HG03457 (cell line): ENCODE measurements at regions not wholly inside any gene's neighbourhood (a gene's known extent, or its start where the extent isn't known, plus 50 kb on each side); places are given as distances from the start of the nearest gene placed in this dataset.

ENCODE experiments used
- ATAC-seq: cut with Tn5 transposase; IDR thresholded peaks from one replicate; pipeline ENCODE4 v1.9.1; 2021; ENCODE audit warnings: moderate number of reproducible peaks; ENCODE audit not compliant: unreplicated experiment

DNA sequence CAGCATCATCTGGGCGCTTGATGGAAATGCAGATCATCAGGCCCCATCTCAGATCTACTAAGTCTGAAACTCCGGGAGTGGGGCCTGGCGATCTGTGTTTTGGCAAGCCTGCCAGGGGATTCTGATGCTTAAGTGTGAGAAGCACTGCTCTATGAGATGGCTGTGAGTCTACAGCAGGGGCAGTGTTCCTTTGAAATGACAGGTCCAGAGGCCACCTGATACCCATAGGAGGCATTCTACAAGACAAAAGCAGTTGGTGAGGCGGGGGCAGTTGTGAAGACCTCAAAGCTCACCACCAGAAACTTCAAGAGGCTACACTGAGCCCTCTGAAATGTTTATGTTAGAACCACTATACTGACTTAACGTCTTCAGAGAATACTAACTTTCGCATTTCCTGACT is 86.9 kb upstream of the SPATA31D4 start:
- ATAC-seq: no peak

GRCh38 chr9:81844131-81844567 is 84.1 kb upstream of the SPATA31D4 start:
- ATAC-seq: no peak

DNA sequence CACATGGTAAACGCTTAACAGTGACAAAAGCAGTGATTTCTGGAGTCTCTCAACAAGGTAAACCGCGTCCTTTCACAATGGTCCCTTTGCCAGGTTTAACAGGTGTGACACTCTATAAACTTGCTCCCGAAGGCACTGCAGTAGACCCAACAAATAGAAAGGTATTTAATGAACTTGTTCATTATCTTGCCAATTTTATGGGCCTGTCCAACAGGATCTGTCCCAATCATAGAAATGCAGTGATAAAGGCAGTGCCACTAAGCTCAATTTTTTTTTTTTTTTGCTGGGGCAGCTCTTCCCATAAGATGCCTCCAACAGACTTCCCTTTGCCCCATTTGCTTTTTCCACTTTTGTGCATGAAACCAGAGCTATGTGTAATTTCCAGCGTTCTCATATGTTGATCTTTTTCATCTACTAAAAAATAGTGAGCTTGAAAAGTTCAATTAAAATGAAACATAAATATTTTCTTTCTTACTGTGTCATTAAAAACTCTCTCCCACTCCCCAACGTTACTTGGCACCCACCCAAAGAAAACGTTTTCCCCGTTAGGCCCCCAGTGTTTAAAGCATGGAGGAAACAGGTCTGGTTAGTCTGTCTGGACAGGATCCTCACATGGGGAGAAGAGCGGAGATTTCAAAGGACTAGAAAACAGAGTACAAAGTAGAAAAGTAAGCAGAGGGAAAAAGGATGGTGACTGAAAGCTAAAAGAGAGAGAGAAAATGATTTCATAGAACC is 80.9 kb upstream of the SPATA31D4 start:
- no peak for ATAC-seq

DNA sequence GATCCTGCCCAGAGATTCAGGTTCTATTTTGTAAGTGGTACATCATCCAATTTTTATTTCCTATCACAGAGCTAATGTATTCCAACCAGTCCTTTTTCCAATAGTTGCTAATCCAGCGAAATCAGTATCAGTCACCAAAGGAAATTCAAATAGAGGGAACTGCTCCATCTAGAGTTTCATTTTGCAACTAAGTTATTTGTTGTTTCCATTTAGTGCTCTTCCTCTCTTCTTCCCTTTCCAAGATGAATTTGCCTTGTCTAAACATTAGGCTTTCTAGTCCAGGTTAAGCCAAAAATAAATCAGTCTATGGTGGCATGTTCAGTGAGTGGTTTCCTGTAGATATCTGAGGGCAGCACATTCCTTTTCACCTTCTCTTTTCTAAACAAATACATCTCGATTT is 79.8 kb upstream of the SPATA31D4 start:
- ATAC-seq: no peak

- ATAC-seq: no peak
Observed at GRCh38 chr9:81849631-81850259, 78.5 kb upstream of the SPATA31D4 start.

DNA sequence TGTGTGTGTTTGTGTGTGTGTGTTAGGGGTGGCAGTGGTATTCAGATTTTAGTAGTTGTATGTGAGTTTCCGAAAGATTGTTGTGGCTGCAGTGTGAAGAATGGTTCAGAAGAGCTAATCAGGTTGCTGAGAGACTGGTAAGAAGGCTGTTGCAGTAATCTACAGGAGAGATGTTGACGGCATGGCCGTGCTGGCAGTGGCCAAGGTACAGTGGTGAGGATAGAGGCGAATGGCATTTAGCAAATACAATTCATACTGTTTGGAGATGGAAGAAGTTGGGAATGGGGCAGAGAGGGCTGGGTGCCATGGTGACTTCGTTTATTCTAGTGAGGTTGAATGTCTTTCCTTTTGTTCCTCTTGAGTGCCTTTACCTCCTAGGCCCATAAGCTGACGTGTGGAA is 77.5 kb upstream of the SPATA31D4 start:
- ATAC-seq: no peak

GRCh38 chr9:81851340-81851739 is 76.9 kb upstream of the SPATA31D4 start:
- ATAC-seq: no peak

GRCh38 chr9:81852820-81853219 is 75.4 kb upstream of the SPATA31D4 start:
- ATAC-seq: no peak

GRCh38 chr9:81855538-81855937 is 72.7 kb upstream of the SPATA31D4 start:
- no peak for ATAC-seq

- no peak for ATAC-seq
Observed at GRCh38 chr9:81858657-81859430, 69.4 kb upstream of the SPATA31D4 start.

- no peak for ATAC-seq
Observed at GRCh38 chr9:81860581-81860980, 67.6 kb upstream of the SPATA31D4 start.

DNA sequence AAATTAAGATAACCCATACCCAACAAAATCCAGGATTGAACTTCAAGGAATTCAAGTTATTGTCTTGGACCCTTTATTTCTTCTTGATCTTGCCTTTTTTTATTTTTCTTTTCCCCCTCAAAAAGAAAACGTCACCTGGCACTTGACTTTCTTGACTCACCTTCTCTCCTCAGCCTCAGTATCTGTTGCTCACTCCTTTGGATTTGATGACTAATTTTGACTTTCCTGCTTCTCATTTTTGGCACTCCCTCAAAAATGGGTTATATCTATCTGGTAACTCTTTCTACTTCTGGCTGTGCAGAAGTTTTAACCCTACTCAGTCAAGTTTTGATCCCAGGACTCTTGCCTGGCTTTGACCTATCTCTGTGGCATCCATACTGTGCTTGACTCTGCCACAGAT is 66.6 kb upstream of the SPATA31D4 start:
- ATAC-seq: no peak

GRCh38 chr9:81868145-81868544 is 60.1 kb upstream of the SPATA31D4 start:
- no peak for ATAC-seq

DNA sequence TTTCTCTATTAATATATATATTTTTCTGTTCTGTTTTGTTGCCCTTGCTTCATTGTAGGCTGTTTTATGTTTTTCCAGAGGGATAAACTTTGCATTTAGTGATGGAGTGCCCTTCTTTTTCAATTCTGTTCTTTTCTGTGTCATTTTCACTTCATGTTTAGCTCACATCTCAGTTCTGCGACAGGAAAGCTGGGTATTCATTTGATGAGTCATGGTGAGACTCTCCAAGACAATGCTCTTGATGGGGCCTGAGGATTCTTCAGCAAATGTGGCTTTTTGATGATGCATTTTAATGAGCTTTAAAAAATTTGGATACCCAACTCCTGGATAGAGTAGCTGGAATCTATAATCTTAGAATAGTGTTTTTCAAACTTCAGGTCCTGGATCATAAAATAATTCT is 56.5 kb upstream of the SPATA31D4 start:
- ATAC-seq: no peak

DNA sequence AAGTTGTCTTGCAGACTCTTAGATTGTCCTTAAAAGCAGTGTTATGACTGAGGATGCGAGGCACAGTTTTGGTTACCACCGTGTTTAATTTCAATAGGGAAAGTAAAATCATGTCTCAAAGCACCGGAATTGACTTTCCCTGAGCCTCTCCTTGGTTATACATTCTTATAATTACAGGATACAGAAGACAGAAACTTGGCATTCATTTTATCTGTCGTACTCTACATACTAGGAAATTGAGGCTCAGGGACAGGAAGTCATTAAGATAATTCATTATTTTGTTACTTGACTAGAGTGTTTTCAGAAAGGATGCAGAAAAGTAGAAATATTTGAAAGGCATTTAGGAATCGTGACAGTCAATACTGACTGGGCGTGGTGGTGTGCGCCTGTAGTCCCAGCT is 54.0 kb upstream of the SPATA31D4 start:
- no peak for ATAC-seq

DNA sequence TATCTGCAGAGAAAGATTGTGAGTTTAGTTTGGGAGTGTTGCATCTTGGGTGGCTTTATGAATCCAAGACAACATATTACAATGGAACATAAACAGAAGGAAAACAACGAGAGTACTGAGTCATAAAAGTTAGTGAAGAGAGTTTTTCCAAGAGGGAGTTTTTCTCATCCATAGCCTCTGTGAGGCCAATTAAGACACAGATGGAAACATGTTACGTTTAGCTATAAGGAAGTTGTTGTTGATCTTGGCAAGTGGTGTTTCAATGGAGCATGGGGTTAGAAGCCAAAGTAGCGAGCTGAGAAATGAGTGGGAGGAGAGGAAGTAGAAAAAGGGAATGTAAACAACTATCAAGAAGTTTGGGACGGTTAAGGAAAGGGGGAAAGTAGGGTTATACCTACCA is 53.3 kb upstream of the SPATA31D4 start:
- ATAC-seq: no peak

- ATAC-seq: no peak
Observed at GRCh38 chr9:81877047-81877446, 51.2 kb upstream of the SPATA31D4 start.
